HCT116 (cell line): ENCODE measurements at regions not wholly inside any gene's neighbourhood (a gene's known extent, or its start where the extent isn't known, plus 50 kb on each side); places are given as distances from the start of the nearest gene placed in this dataset.

Experiments used
- ATAC-seq: fragments of 200-7000 bp; cut with Tn5 transposase; 2 replicates; pipeline ENCODE4 v1.9.1; 2020; ENCODE audit warnings: mild to moderate bottlenecking, moderate library complexity
- BruUV-seq: library from RNA; stranded (reverse); fragments of 400-500 nt; replicated peaks from 2 replicates; lab custom pipeline; 2021; lab: Mats Ljungman, UMichigan
- CTCF ChIA-PET: fragments of 300-600 bp; sonication (Branson Sonifier 250); formaldehyde crosslinking; loops from one replicate; lab custom pipeline; 2021; ENCODE audit warnings: antibody characterized with exemption; lab: Charles Lee
- POLR2A ChIA-PET: fragments of 300-600, 350-600 bp; sonication (Branson Sonifier 250); formaldehyde crosslinking; loops from one replicate; lab custom pipeline; 2021; ENCODE audit warnings: antibody characterized with exemption; lab: Charles Lee
- RAD21 ChIA-PET, 2 experiments: fragments of 300-600 bp; sonication (Branson Sonifier 250); formaldehyde crosslinking; loops; one replicate each; lab custom pipeline; 2023; ENCODE audit warnings: low total read pairs in 2 of 2; ENCODE audit not compliant: uncharacterized antibody in 2 of 2, unreplicated experiment in 2 of 2, low non-redundant PET in 1 of 2; lab: Charles Lee
- DNase-seq: peaks from one replicate; pipeline ENCODE4 v3.0.0-alpha.2; 2010; ENCODE audit warnings: low read depth, low spot score
- H2AFZ ChIP-seq: fragments of 200-600 bp; shearing (Covaris generic), sonication (generic); 2 replicates; pipeline ENCODE4 v1.6.1; 2017; ENCODE audit warnings: low read depth, mixed run types, mixed read lengths, antibody characterized with exemption, low read length; ENCODE audit not compliant: poor library complexity, severe bottlenecking
- H3K27ac ChIP-seq: 2 replicates; pipeline ENCODE4 v1.5.1; 2012; ENCODE audit warnings: low read depth, low read length
- H3K27me3 ChIP-seq: fragments of 200-600 bp; sonication (generic); 2 replicates; pipeline ENCODE4 v1.6.1; 2016; ENCODE audit warnings: mixed run types, low read length, mixed read lengths; ENCODE audit not compliant: insufficient read depth
- H3K36me3 ChIP-seq, 2 experiments: fragments of 200-500 bp in 1 of 2; fragments of 200-600 bp in 1 of 2; sonication (Bioruptor generic) in 1 of 2; sonication (generic) in 1 of 2; 2 replicates each; pipeline versions ENCODE4 v1.5.1 to v1.6.1; 2014 to 2016; ENCODE audit warnings: low read length in 2 of 2, inconsistent platforms in 1 of 2, mixed read lengths in 1 of 2, mixed run types in 1 of 2; ENCODE audit not compliant: insufficient read depth in 2 of 2, control insufficient read depth in 1 of 2
- H3K4me1 ChIP-seq, 2 experiments: fragments of 200-600 bp in 1 of 2; sonication (generic) in 1 of 2; 2 replicates each; pipeline versions ENCODE4 v1.5.1 to v1.6.1; 2012 to 2017; ENCODE audit warnings: low read length in 2 of 2, inconsistent platforms in 1 of 2, mild to moderate bottlenecking in 1 of 2, mixed read lengths in 1 of 2, mixed run types in 1 of 2, moderate library complexity in 1 of 2; ENCODE audit not compliant: insufficient read depth in 2 of 2, control insufficient read depth in 1 of 2
- H3K4me2 ChIP-seq: fragments of 200-600 bp; sonication (generic); 2 replicates; pipeline ENCODE4 v1.6.1; 2017; ENCODE audit warnings: mixed run types, low read length, mixed read lengths
- H3K4me3 ChIP-seq, 2 experiments: fragments of 200-600 bp in 1 of 2; sonication (generic) in 1 of 2; replicated peaks in 1 of 2; 2 replicates each; pipeline ENCODE4 v1.5.1; 2011 to 2016; ENCODE audit warnings: low read length in 2 of 2, control low read depth in 1 of 2, low read depth in 1 of 2, mild to moderate bottlenecking in 1 of 2, mixed read lengths in 1 of 2, mixed run types in 1 of 2
- H3K79me2 ChIP-seq: fragments of 200-600 bp; sonication (generic); 2 replicates; pipeline ENCODE4 v1.6.1; 2017; ENCODE audit warnings: mild to moderate bottlenecking, mixed run types, low read length, moderate library complexity, mixed read lengths; ENCODE audit not compliant: insufficient read depth
- H3K9ac ChIP-seq: fragments of 200-600 bp; sonication (generic); 2 replicates; pipeline ENCODE4 v1.6.1; 2016; ENCODE audit warnings: low read length, mixed read lengths
- H3K9me2 ChIP-seq: fragments of 200-600 bp; sonication (generic), shearing (Covaris generic); 2 replicates; pipeline ENCODE4 v1.6.1; 2017; ENCODE audit warnings: mixed run types, mild to moderate bottlenecking, moderate library complexity; ENCODE audit not compliant: insufficient read depth
- H3K9me3 ChIP-seq, 2 experiments: fragments of 200-500 bp in 1 of 2; fragments of 200-600 bp in 1 of 2; sonication (Bioruptor generic) in 1 of 2; sonication (generic) in 1 of 2; 2 replicates each; pipeline ENCODE4 v1.6.1; 2014 to 2017; ENCODE audit warnings: low read length in 2 of 2, mixed read lengths in 2 of 2, inconsistent platforms in 1 of 2, low read depth in 1 of 2, mild to moderate bottlenecking in 1 of 2, mixed run types in 1 of 2, moderate library complexity in 1 of 2; ENCODE audit not compliant: control insufficient read depth in 1 of 2, insufficient read depth in 1 of 2
- H4K20me1 ChIP-seq: fragments of 200-600 bp; sonication (generic), shearing (Covaris generic); 2 replicates; pipeline ENCODE4 v1.6.1; 2017; ENCODE audit warnings: mixed run types, mild to moderate bottlenecking, moderate library complexity; ENCODE audit not compliant: insufficient read depth
- CBX3 ChIP-seq: IDR thresholded peaks from 2 replicates; pipeline ENCODE4 v1.6.1; 2012; ENCODE audit warnings: low read depth
- CEBPB ChIP-seq: IDR thresholded peaks from 2 replicates; pipeline ENCODE4 v1.6.1; 2012; ENCODE audit warnings: low read depth
- CTCF ChIP-seq, 3 experiments: fragments of 200-600 bp in 1 of 3; sonication (generic) in 1 of 3; IDR thresholded peaks in 2 of 3; conservative IDR thresholded peaks in 1 of 3; 2 replicates each; pipeline ENCODE4 v1.5.1; 2012 to 2017; ENCODE audit warnings: low read depth in 2 of 3, low read length in 2 of 3, antibody characterized with exemption in 1 of 3, borderline replicate concordance in 1 of 3, control low read depth in 1 of 3, mild to moderate bottlenecking in 1 of 3, mixed read lengths in 1 of 3, mixed run types in 1 of 3, moderate library complexity in 1 of 3; ENCODE audit not compliant: insufficient read depth in 1 of 3
- ELF1 ChIP-seq: IDR thresholded peaks from 2 replicates; pipeline ENCODE4 v1.6.1; 2012; ENCODE audit warnings: low read depth, borderline replicate concordance
- EZH2 ChIP-seq: fragments of 200-600 bp; sonication (generic); IDR thresholded peaks from 2 replicates; pipeline ENCODE4 v1.6.1; 2017; ENCODE audit warnings: antibody characterized with exemption, mixed run types
- EZH2phosphoT487 ChIP-seq: fragments of 200-600 bp; IDR thresholded peaks from 2 replicates; pipeline ENCODE4 v1.6.1; 2018; ENCODE audit warnings: antibody characterized with exemption, borderline replicate concordance
- FOSL1 ChIP-seq: IDR thresholded peaks from 2 replicates; pipeline ENCODE4 v1.6.1; 2012; ENCODE audit warnings: low read depth
- MAX ChIP-seq: IDR thresholded peaks from 2 replicates; pipeline ENCODE4 v1.6.1; 2012
- POLR2A ChIP-seq: IDR thresholded peaks from 2 replicates; pipeline ENCODE4 v1.7.0; 2011; ENCODE audit warnings: borderline replicate concordance; ENCODE audit not compliant: insufficient read depth, insufficient read length; ENCODE audit errors: extremely low read depth
- POLR2AphosphoS5 ChIP-seq: IDR thresholded peaks from 2 replicates; pipeline ENCODE4 v1.6.1; 2011; ENCODE audit warnings: mild to moderate bottlenecking, low read depth, low read length, moderate library complexity
- RAD21 ChIP-seq: IDR thresholded peaks from 2 replicates; pipeline ENCODE4 v1.6.1; 2012; ENCODE audit warnings: low read depth, mild to moderate bottlenecking
- REST ChIP-seq: IDR thresholded peaks from 2 replicates; pipeline ENCODE4 v1.6.1; 2012; ENCODE audit warnings: low read depth
- SIN3A ChIP-seq: IDR thresholded peaks from 2 replicates; pipeline ENCODE4 v1.6.1; 2012; ENCODE audit warnings: low read depth
- SRF ChIP-seq: IDR thresholded peaks from 2 replicates; pipeline ENCODE4 v1.6.1; 2012; ENCODE audit warnings: low read depth
- TCF7L2 ChIP-seq: IDR thresholded peaks from 2 replicates; pipeline ENCODE4 v1.7.0; 2011; ENCODE audit warnings: borderline replicate concordance, inconsistent platforms; ENCODE audit not compliant: insufficient read depth, insufficient read length; ENCODE audit errors: extremely low read depth
- ZBTB33 ChIP-seq: IDR thresholded peaks from 2 replicates; pipeline ENCODE4 v1.6.1; 2011; ENCODE audit warnings: mild to moderate bottlenecking, low read length, moderate library complexity; ENCODE audit not compliant: insufficient replicate concordance; ENCODE audit errors: extremely low read depth
- ZFX ChIP-seq: fragments of 450-650 bp; IDR thresholded peaks from 2 replicates; pipeline ENCODE4 v1.6.1; 2017
- ZNF274 ChIP-seq: fragments of 200-500 bp; sonication (Bioruptor generic); IDR thresholded peaks from 2 replicates; pipeline ENCODE4 v1.6.1; 2014; ENCODE audit warnings: mild to moderate bottlenecking, low read depth, low read length, inconsistent platforms
- intact Hi-C: fragments of 100-400 bp; cut with micrococcal nuclease; formaldehyde crosslinking; loops from 2 replicates; pipeline ENCODE4 v1.10.0; 2022

- H3K9me3 ChIP-seq, result peaks cover 0 to 3% of the 10 kb centered on the region in 2 experiments; a peak in 2 of 4 replicates
- ATAC-seq, result no peak
- H3K27me3 ChIP-seq, result no peaks in the 10 kb centered on the region
- H3K9me2 ChIP-seq, result no peaks in the 10 kb centered on the region
- ChIA-PET CTCF (no interaction called here), RAD21 (no interaction called here), POLR2A (no interaction called here)
- no peak overlapping the region for H3K9ac ChIP-seq
- no peak overlapping the region for H2AFZ ChIP-seq
- no peak for TF ChIP-seq POLR2AphosphoS5
- no peak for TF ChIP-seq EZH2phosphoT487
- no peak for TF ChIP-seq SIN3A
- TF ChIP-seq MAX, result no peak
- no peak for TF ChIP-seq EZH2
- no peak for TF ChIP-seq CEBPB
- TF ChIP-seq ELF1, result no peak
- TF ChIP-seq REST, result no peak
- TF ChIP-seq RAD21, result no peak
- no peak for TF ChIP-seq ZFX
- no peak for TF ChIP-seq POLR2A
- TF ChIP-seq SRF, result no peak
- no peak for TF ChIP-seq CTCF (IDR thresholded peaks at IDR 0.05 in 2 of 3, conservative IDR thresholded peaks at IDR 0.05 in 1 of 3; ENCODE audit: borderline replicate concordance in 1 of 3, insufficient read depth in 1 of 3, low read depth in 2 of 3, low read length in 2 of 3)
- TF ChIP-seq ZBTB33, result no peak
- TF ChIP-seq TCF7L2, result no peak
- no peak for TF ChIP-seq CBX3
- no peak for TF ChIP-seq ZNF274
- no peak for TF ChIP-seq FOSL1
- no peak overlapping the region for H3K27ac ChIP-seq
- H3K79me2 ChIP-seq, result no peaks in the 10 kb centered on the region
- no peak for DNase-seq
- H4K20me1 ChIP-seq, result no peaks in the 10 kb centered on the region
- no TSS peak for BruUV-seq
- H3K4me1 ChIP-seq, result no peaks in the 10 kb centered on the region
- no peaks in the 10 kb centered on the region for H3K36me3 ChIP-seq
- no peak overlapping the region for H3K4me2 ChIP-seq
- H3K4me3 ChIP-seq, result no peak overlapping the region
- intact Hi-C loops, result no loop called here
Measured at GRCh38 chr1:104466068-104466467, 716.4 kb downstream of the AMY1C start.
